Stimulated activated CD4-positive, alpha-beta T cell treated with anti-CD3 and anti-CD28 coated beads, Interleukin-1b, Interleukin-23, amount 100 ng/mL, for 24 hours (primary cell): ENCODE measurements at regions not wholly inside any gene's neighbourhood (a gene's known extent, or its start where the extent isn't known, plus 50 kb on each side); places are given as distances from the start of the nearest gene placed in this dataset.

Experiments
- DNase-seq, 4 experiments: peaks; one replicate each; pipeline ENCODE4 v3.0.0-alpha.2; 2020; ENCODE audit warnings: low read depth in 4 of 4, low spot score in 1 of 4

DNA sequence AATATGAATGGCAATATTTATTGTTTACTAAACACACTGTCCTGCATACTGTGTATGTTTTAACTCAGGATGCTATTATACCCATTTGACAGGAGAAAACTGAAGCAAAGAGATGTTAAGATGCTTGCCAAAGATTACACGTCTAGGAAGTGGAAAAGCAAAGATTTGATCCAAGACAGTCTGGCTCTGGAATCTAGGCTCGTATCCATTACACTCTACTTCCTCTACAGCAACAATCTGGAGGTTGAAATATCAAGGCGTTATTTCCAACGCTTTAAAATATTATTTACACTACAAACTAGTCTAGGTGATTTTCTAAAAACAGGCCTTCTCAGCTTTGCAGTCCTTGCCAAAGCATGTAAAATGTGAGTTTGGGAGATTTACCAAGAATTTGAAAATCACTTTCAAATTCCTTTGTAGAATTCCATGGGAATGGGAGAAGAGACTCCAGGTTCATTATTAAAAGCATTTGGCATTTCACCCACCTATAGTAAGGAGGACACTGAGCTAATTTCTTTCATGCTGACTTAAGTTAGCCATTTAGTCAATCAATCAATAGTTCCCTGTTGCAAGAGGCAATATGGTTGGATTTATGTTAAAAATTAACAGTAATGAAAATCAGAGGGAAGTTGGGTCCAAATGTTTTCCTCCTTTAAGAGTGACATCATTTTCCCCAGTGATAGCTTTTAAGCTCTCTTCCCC, 356.3 kb upstream of the SMARCA2 start:
- no peak for DNase-seq

DNA sequence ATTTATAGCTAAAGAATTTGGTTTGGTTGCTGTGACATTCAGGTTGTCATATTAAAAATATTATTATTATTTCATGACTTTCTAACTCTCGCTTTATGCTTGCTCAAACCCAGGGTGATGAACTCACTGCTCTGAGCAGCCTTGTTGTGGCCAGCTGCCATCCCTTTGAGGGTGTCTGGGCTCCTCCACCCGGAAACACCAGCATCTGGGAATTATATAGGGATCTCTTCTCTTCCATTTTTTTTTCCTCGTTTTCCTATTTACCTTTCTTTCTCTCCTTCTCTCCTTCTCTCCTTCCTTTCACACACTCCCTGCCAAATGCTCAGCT, 355.8 kb upstream of the SMARCA2 start:
- no peak for DNase-seq

DNA sequence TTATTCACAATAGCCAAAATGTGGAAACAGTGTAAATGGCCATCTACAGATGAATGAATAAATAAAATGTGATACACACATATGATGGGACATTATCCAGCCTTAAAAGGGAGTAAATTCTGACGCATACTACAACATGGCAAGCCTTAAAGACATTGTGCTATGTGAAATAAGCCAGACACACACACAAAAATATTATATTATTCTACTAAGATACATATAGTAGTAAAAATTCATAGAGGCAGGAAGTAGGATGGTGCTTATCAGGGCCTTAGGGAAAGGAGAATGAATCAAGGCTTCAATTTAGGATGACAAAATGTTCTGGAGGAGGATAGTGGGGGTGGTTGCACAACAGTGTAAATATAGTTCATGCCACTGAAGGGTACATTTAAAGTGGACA, 346.7 kb upstream of the SMARCA2 start:
- DNase-seq = no peak

- DNase-seq = no peak
Observed at GRCh38 chr9:1673300-1673699, 341.8 kb upstream of the SMARCA2 start.

- DNase-seq = no peak
Observed at GRCh38 chr9:1676771-1677170, 338.4 kb upstream of the SMARCA2 start.

GRCh38 chr9:1683951-1684350, 331.2 kb upstream of the SMARCA2 start:
- DNase-seq = no peak

DNA sequence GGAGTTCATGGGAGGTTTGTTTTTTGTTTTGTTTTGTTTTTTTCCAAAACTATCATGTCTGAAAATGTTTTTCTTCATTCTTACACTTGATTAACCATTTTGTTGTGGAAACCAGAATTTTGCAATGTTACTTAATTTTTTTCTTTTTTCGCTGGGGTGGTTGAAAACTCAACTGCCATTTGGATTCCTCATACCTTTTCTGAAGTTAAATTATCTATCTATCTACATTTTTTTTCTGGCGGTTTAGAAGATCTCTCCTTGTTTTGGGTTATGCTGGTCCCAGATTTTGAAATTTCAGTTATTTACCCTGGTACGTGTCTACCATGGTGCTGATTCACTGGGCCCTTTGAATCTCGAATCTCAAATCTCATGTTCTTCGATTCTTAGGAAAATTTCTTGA, 316.2 kb upstream of the SMARCA2 start:
- DNase-seq = no peak

GRCh38 chr9:1701113-1701512, 314.0 kb upstream of the SMARCA2 start:
- DNase-seq = no peak

DNA sequence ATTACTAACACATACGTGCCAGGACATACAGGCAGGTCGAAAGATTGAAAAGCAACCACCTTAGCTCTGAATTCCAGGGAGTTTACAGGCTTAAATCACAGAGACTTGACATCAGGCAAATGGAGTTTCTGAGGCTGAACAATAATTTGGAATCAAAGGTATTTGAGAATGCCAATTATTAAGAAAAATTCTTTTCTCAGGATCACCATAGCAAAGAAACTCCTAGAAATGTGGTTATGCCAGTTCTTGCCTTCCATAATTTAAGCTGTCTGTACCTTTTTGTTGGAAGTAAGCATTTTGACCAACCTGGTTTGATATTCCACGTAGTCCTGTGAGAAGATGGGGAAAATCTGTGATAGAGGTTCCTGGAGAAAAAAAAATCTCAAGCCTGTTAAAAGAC, 312.4 kb upstream of the SMARCA2 start:
- no peak for DNase-seq

- DNase-seq = no peak
Observed at GRCh38 chr9:1707291-1707690, 307.9 kb upstream of the SMARCA2 start.

GRCh38 chr9:1708219-1708618, 306.9 kb upstream of the SMARCA2 start:
- DNase-seq = no peak

DNA sequence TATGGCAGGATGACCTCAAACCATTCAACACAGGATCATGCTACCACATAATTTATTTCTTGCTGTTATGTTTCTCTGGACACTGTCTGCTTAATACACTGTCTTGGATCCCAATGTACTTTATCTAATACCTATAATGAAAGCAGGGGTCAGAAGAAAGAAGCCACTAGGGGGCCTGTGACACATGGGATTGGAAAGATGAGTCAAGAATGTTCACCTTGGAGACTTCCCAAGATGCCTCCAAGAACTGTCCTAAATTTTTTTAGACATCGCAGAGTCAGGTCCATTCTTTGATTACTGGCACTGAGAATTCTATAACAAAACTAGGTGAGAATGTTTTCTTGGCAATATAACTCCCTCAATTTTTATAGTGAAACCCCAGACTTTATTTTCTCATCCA, 305.8 kb upstream of the SMARCA2 start:
- no peak for DNase-seq

GRCh38 chr9:1712861-1713450, 302.2 kb upstream of the SMARCA2 start:
- DNase-seq = no peak

GRCh38 chr9:1713841-1714240, 301.3 kb upstream of the SMARCA2 start:
- DNase-seq = no peak

GRCh38 chr9:1717882-1718281, 297.3 kb upstream of the SMARCA2 start:
- DNase-seq = no peak

GRCh38 chr9:1718836-1719235, 296.3 kb upstream of the SMARCA2 start:
- no peak for DNase-seq

DNA sequence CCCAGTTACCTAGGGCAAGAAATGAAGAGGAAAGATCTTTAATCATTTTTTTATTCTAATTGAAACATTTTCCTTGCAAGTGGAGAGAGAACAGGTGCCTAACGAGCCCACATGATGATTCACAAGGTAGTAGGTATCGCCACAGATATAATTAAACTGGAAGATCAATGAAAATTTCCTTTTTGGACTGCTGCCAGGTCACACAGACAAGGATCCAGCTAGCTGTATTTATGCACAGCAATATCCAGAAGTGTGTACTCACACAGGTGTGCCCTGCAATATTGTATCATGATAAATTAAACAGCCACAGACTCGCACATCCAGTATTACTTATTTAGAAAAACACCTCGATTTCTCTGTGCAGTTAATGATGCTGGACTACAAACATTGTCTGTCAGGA, 294.0 kb upstream of the SMARCA2 start:
- DNase-seq = no peak

- no peak for DNase-seq
Observed at GRCh38 chr9:1722404-1722803, 292.7 kb upstream of the SMARCA2 start.

DNA sequence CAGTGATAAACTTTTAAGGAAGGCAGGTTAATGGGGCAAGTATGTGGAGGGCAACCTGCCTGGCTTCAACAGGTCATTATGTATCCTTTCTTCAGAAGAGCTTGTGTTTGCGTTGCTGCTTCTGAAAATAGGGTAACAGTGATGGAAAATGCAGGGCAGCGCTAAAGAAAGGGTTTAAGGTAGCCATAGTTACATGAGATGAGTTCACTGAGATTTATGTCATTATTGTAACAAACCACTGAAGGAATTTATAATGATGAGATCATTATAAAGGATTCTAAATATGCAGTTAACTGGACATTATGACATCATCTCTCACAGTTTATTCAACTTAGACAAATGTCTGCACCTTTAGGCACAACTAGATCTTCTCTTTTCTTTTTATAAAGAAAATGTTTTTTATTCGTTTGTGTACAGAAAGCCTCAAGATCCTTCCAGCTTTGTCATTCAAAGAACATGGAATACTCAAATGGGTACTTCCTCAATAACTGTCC, 291.6 kb upstream of the SMARCA2 start:
- DNase-seq = no peak

- DNase-seq = no peak
Observed at GRCh38 chr9:1726993-1727759, 288.0 kb upstream of the SMARCA2 start.

DNA sequence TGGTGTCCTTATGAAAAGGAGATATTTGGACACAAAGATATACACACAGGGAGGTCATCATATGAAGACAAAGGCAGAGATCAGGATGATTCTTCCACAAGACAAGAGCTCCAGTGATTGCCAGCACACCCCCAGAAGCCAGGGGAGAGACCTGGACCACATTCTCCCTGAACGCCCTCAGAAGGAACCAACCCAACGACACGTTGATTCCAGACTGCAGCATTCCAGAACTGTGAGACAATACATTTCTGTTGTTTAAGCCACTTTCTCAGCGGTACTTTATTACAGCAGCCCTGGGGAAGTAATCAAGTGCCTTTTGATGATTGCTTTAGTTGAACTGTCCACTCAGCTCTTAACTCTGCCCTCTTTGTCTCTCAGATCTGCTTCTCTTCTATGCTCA, 285.5 kb upstream of the SMARCA2 start:
- DNase-seq = no peak

DNA sequence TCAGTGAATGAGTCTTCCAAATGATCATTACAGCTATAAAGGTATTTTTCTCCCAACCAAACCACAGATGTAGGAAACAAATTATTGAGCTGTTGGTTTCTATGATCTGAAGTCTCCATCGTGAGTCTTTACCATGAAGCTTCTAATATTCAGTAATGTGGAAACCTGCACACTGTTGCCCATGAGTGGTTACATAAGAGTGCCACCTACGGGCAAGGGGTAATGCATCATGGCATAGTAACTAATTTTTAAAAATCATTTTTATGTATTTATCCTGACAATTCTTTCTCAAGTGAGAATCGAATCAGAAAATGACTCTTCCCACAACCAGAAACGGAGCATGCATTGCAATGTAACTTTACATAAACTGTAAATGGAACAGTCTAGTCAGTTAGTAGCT, 282.5 kb upstream of the SMARCA2 start:
- no peak for DNase-seq
